ENCODE measurements at regions not wholly inside any gene's neighbourhood (a gene's known extent, or its start where the extent isn't known, plus 50 kb on each side); places are given as distances from the start of the nearest gene placed in this dataset.

- no peak for DNase-seq (ENCODE audit: low spot score)
These were observed 254.2 kb upstream of the SLC24A2 start for GRCh38 chr9:20043035-20043434.

- DNase-seq (ENCODE audit: low spot score) = no peak
These were observed 253.4 kb upstream of the SLC24A2 start for GRCh38 chr9:20042128-20042711.

GRCh38 chr9:20041697-20042081, 252.9 kb upstream of the SLC24A2 start:
- no peak for DNase-seq (ENCODE audit: low spot score)

GRCh38 chr9:20040991-20041696, 252.3 kb upstream of the SLC24A2 start:
- no peak for DNase-seq (ENCODE audit: low spot score)

GRCh38 chr9:20037699-20038098, 248.9 kb upstream of the SLC24A2 start:
- no peak for DNase-seq (ENCODE audit: low spot score)

GRCh38 chr9:20033511-20033910, 244.7 kb upstream of the SLC24A2 start:
- DNase-seq (ENCODE audit: low spot score) = no peak

GRCh38 chr9:20032413-20033006, 243.7 kb upstream of the SLC24A2 start:
- DNase-seq (ENCODE audit: low spot score) = no peak

- DNase-seq (ENCODE audit: low spot score) = no peak
These were observed 243.0 kb upstream of the SLC24A2 start for GRCh38 chr9:20031836-20032235.

GRCh38 chr9:20030671-20031070, 241.8 kb upstream of the SLC24A2 start:
- DNase-seq (ENCODE audit: low spot score) = no peak

GRCh38 chr9:20030221-20030620, 241.4 kb upstream of the SLC24A2 start:
- no peak for DNase-seq (ENCODE audit: low spot score)

GRCh38 chr9:20028849-20029231, 240.0 kb upstream of the SLC24A2 start:
- DNase-seq (ENCODE audit: low spot score) = no peak

- no peak for DNase-seq (ENCODE audit: low spot score)
These were observed 239.5 kb upstream of the SLC24A2 start for GRCh38 chr9:20028192-20028848.

- DNase-seq (ENCODE audit: low spot score) = peak; percentile 11
These were observed 235.2 kb upstream of the SLC24A2 start for GRCh38 chr9:20023961-20024571.

GRCh38 chr9:20023210-20023905, 234.5 kb upstream of the SLC24A2 start:
- DNase-seq (ENCODE audit: low spot score) = peak; percentile 52

- peak; percentile 74 for DNase-seq (ENCODE audit: low spot score)
These were observed 233.6 kb upstream of the SLC24A2 start for GRCh38 chr9:20022410-20022809.

- DNase-seq (ENCODE audit: low spot score) = no peak
These were observed 227.8 kb upstream of the SLC24A2 start for GRCh38 chr9:20016611-20017010.

- DNase-seq (ENCODE audit: low spot score) = no peak
These were observed 226.6 kb upstream of the SLC24A2 start for GRCh38 chr9:20015427-20015931.

GRCh38 chr9:20014168-20014567, 225.3 kb upstream of the SLC24A2 start:
- no peak for DNase-seq (ENCODE audit: low spot score)

GRCh38 chr9:20012232-20012631, 223.4 kb upstream of the SLC24A2 start:
- no peak for DNase-seq (ENCODE audit: low spot score)

- no peak for DNase-seq (ENCODE audit: low spot score)
These were observed 220.8 kb upstream of the SLC24A2 start for GRCh38 chr9:20009606-20010005.

- no peak for DNase-seq (ENCODE audit: low spot score)
These were observed 213.2 kb upstream of the SLC24A2 start for GRCh38 chr9:20002011-20002410.

- no peak for DNase-seq (ENCODE audit: low spot score)
These were observed 212.2 kb upstream of the SLC24A2 start for GRCh38 chr9:20001058-20001457.
